GM20431 (cell line): ENCODE measurements at regions not wholly inside any gene's neighbourhood (a gene's known extent, or its start where the extent isn't known, plus 50 kb on each side); places are given as distances from the start of the nearest gene placed in this dataset.
"Not testable (repeated sequence)": the region's sequence is repeated elsewhere in the genome, so short reads cannot be mapped to it uniquely, and the experiment has no call there.

Experiments
- in situ Hi-C: fragments of 300-500 bp; cut with MseI, MboI; formaldehyde crosslinking; loops from one replicate; pipeline ENCODE4 v1.15.0; 2020; ENCODE audit warnings: low sequenced_read_pairs; ENCODE audit not compliant: unreplicated experiment

DNA sequence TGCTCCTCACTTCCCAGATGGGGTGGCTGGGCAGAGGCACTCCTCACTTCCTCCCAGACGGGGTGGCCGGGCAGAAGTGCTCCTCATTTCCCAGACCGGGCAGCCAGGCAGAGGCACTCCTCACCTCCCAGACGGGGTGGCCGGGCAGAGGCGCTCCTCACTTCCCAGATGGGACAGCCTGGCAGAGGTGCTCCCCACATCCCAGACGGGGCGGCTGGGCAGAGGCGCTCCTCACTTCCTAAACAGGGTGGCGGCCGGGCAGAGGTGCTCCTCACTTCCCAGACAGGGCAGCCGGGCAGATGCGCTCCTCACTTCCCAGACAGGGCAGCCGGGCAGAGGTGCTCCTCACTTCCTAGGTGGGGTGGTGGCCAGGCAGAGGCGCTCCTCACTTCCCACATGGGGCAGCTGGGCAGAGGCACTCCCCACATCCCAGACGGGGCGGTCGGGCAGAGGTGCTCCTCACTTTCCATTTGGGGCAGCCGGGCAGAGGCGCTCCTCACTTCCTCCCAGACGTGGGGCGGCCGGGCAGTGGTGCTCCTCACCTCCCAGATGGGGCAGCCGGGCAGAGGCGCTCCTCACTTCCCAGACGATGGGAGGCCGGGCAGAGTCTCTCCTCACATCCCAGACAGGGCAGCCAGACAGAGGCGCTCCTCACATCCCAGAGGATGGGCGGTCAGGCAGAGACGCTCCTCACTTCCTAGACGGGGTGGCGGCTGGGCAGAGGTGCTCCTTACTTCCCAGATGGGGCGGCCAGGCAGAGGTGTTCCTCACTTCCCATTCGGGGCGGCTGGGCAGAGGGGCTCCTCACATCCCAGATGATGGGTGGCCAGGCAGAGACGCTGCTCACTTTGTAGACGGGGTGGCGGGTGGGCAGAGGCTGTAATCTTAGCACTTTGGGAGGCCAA is 274.5 kb downstream of the LIPI start:
- in situ Hi-C loops, result loop anchor here (25.0 kb wide), 1 partner anchor 101 kb away; no protein-coding TSS in a partner anchor

DNA sequence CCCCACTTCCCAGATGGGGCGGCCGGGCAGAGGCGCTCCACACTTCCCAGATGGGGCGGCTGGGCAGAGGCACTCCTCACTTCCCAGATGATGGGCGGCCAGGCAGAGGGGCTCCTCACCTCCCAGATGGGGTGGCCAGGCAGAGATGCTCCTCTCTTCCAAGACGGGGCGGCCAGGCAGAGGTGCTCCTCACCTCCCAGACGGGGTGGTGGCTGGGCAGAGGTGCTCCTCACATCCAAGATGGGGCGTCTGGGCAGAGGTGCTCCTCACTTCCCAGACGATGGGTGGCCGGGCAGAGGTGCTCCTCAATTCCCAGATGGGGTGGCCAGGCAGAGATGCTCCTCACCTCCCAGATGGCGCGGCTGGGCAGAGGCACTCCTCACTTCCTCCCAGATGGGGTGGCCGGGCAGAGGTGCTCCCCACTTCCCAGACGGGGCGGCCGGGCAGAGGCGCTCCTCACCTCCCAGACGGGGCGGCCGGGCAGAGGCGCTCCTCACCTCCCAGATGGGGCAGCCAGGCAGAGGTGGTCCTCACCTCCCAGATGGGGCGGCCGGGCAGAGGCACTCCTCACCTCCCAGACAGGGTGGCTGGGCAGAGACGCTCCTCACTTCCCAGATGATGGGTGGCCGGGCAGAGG is 275.2 kb downstream of the LIPI start:
- in situ Hi-C loops, result loop anchor here (25.0 kb wide), 1 partner anchor 102 kb away; no protein-coding TSS in a partner anchor

DNA sequence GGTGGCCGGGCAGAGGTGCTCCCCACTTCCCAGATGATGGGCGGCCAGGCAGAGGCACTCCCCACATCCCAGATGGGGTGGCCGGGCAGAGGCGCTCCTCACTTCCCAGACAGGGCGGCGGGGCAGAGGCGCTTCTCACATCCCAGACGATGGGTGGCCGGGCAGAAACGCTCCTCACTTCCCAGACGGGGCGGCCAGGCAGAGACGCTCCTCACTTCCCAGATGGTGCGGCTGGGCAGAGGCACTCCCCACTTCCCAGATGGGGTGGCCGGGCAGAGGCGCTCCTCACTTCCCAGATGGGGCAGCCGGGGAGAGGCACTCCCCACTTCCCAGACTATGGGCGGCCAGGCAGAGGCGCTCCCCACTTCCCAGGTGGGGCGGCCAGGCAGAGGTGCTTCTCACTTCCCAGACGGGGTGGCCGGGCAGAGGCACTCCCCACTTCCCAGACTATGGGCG is 275.8 kb downstream of the LIPI start:
- in situ Hi-C loops, result loop anchor here (25.0 kb wide), 1 partner anchor 102 kb away; no protein-coding TSS in a partner anchor

DNA sequence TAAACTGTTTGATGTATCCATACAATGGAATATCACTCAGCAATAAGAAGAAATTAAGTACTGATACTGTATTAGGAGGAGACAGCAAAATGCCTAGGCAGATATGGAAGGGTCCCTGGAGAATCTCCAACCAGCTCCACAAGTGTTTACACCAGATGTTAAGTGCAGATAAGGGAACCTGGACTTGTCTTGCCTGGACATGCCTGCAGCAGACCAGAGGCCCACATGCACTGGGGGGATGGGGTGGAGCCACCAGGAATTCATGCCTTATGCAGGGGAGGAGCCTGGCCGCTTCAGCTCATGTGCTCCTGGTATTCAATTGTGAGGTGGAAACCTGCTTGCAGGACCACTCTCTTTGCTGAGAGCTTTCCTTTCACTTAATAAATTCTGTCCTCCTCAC is 287.6 kb downstream of the LIPI start:
- in situ Hi-C loops, result not testable (repeated sequence)

DNA sequence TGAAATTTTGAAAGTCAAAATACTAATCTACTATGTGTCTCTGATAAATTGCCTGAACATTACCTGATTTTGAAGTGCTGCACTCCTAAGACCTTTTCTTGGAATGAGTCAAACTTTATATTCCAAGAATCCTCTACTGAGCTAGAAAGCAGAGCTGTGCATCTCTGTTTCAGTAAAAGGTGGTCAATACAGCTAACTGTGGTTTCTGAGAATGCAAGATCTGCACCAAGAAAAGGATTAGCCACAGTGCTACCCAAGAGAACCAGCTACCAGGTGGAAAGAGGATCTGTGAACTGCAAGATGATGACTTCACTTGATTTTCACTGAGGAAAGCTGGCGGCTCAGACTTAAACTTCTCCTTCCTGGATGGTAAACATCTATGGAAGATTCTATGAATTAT is 289.3 kb downstream of the LIPI start:
- in situ Hi-C loops, result not testable (repeated sequence)

DNA sequence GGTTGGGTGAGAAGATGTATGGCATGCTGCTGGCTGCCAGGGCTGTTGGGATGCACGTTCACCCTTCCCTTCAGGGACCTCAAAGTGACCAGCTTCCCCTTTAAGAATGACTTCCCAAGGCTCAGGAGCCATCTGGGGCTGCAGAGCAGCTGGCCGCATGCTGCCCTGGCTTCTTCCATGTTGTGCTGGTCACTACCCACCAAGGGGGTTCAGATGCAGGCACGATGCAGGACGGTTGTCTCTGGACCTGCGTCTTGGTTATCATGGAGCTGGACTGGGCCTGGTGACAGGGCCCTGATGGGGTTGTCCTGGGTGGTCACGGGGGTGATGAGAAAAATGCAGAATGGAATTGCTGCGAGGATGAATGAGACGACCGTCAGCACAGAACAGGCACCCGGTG is 297.8 kb downstream of the POTED start:
- in situ Hi-C loops, result not testable (repeated sequence)

DNA sequence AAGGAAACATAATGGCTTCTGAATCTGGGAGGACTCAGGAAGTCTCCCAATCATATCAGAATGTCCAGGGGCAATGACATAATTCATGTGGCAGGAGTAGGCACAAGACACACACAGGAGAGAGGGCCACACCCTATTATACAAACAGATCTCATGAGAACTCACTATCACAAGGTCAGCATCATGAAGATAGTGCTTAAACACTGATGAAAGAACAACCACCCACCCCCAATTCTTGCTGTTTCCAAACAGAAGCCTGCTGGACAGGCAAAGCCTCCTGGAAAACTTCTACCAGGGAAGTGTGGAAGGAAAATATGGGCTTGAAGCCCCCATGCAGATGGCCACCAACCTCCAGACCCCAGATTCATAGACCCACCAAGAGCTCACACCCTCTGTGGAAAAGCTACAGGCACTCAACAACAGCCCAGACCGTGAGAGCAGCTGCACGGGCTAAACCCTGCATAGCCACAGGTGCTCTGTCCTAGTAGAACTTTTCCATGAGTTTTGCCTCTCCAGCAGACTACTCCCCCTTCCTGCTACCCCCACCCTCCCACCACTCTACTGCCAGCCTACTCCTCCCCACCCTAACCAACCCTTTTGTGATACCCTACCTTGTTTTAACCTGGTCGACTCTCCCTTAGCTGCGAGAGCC is 287.1 kb downstream of the POTED start:
- in situ Hi-C loops, result not testable (repeated sequence)

DNA sequence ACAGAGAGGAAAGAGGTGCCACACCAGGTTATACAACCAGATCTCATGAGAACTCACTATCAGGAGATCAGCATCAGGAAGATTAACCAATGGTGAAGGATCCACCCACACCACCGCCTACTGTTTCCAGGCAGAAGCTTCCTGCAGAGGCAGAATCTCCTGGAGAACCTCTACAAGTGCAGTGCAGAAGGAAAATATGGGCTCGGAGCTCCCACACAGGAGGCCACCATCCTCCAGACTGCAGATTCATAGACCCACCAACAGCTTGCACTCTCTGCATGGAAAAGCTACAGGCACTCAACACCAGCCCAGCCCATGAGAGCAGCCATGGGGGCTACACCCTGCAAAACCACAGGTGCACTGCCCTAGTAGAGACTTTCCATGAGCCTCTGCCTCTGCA is 284.0 kb downstream of the POTED start:
- in situ Hi-C loops, result not testable (repeated sequence)

DNA sequence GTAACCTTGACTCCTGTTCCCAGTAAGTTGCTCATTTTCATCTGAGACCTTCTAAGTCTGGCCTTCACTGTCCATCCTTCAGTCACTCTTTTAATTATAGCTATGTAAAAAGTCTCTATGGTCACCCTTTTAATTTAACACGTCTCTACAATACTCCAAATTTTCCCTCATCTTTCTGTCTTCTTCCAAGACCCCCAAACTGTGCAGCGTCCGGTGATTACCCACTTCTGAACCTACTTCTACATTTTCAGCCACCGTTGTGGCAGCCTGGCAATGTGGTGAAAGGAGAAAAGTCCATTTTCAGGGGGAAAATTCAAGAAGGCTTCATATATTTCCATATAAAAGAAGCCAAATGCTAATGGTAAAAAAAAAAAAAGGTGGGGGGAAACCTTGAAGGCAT is 283.4 kb downstream of the POTED start:
- in situ Hi-C loops, result not testable (repeated sequence)

DNA sequence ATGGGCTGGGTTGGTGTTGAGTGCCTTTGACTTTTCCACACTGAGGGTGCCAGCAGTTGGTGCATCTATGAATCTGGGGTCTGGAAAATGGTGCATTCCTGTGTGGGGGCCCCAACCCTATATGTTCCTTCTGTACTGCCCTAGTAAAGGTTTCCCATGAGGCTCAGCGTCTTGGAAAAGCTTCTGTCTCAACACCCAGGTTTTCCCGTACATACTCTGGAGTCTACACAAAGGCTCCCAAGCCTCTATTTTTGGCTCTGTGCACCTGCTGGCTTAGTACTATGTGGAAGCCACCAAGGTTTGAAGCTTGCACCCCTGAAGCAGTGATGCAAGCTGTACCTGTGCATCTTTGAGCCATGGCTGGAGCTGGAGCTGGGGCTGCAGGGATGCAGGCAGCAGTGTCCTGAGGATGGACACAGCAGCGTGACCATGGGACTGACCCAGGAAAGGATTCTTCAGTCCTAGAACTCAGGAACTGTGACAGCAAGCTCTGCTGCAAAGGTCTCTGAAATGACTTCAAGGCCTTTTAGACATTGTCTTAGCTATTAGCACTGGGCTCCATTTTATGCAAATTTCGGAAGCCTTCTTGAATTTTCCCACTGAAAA is 282.7 kb downstream of the POTED start:
- in situ Hi-C loops, result not testable (repeated sequence)

DNA sequence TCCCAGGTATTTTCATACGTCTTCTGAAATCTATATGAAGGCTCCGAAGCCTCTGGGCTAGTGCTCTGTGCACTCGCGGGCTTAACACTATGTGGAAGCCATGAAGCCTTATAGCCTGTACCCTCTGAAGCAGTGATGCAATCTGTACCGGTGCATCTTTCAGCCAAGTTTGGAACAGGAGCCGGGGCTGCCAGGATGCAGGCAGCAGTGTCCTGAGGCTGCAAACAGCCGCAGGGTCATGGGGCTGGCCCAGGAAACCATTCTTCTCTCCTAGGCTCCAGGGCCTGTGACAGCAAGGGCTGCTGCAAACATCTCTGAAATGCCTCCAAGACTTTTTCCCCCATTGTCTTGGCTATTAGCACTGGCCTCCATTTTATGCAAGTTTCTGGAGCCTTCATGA is 279.6 kb downstream of the POTED start:
- in situ Hi-C loops, result not testable (repeated sequence)

DNA sequence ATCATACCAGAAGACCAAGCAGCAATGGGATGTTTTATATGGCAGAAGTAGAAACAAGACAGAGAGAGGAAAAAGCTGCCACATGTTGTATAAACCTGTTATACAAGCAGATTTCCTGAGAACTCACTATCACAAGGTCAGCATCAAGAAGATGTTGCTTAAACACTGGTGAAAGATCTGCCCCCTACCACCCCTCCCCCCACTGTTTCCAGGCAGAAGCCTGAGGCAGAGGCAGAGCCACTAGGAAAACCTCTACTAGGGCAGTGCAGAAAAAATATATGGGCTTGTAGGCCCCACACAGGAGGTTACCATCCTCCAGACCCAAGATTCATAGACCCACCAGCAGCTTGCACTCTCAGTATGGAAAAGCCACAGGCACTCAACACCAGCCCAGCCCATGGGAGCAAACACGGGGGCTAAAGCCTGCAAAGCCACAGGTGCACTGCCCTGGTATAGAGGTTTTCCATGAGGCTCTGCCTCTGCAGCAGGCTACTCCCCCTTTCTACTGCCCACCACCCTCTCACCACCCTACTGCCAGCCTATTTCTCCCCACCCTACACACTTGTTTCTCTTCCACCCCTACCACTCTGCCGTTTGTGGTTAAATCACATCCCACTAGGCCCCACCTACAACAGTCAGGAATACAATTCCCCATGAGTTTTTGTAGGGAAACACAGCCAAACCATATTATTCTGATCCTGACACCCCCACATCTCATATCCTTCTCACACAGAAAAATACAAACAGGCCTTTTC is 274.2 kb downstream of the POTED start:
- in situ Hi-C loops, result not testable (repeated sequence)

DNA sequence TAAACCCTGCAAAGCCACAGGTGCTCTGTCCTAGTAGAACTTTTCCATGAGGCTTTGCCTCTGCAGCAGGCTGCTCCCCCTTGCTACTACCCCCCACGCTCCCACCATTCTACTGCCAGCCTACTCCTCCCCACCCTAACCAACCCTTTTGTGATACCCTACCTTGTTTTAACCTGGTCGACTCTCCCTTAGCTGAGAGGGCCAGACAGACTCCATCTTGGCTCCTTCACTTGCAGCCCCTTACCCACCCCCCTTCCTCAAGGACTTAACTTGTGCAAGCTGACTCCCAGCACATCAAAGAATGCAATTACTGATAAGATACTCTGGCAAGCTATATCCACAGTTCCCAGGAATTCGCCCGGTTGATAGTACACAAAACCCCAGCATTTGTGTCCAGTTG is 267.9 kb downstream of the POTED start:
- in situ Hi-C loops, result not testable (repeated sequence)

DNA sequence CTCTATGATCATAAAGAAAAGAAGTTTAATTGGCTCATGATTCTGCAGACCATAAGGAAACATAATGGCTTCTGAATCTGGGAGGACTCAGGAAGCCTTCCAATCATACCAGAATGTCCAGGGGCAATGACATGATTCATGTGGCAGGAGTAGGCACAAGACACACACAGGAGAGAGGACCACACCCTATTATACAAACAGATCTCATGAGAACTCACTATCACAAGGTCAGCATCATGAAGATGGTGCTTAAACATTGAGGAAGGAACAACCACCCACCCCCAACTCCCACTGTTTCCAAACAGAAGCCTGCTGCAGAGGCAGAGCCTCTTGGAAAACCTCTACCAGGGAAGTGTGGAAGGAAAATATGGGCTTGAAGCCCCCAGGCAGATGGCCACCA is 267.4 kb downstream of the POTED start:
- in situ Hi-C loops, result not testable (repeated sequence)

DNA sequence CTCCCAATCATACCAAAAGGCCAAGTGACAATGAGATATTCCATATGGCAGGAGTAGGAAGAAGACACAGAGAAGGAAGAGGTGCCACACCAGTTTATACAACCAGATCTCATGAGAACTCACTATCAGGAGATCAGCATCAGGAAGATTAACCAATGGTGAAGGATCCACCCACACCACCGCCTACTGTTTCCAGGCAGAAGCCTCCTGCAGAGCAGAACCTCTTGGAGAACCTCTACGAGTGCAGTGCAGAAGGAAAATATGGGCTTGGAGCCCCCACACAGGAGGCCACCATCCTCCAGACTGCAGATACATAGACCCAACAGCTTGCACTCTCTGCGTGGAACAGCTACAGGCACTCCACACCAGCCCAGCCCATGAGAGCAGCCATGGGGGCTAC is 264.4 kb downstream of the POTED start:
- in situ Hi-C loops, result not testable (repeated sequence)

DNA sequence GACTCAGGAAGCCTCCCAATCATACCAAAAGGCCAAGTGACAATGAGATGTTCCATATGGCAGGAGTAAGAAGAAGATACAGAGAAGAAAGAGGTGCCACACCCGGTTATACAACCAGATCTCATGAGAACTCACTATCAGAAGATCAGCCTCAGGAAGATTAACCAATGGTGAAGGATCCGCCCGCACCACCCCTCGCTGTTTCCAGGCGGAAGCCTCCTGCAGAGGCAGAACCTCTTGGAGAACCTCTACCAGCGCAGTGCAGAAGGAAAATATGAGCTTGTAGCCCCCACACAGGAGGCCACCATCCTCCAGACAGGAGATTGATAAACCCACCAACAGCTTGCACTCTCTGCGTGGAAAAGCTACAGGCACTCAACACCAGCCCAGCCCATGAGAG is 245.1 kb downstream of the POTED start:
- in situ Hi-C loops, result no loop called here

DNA sequence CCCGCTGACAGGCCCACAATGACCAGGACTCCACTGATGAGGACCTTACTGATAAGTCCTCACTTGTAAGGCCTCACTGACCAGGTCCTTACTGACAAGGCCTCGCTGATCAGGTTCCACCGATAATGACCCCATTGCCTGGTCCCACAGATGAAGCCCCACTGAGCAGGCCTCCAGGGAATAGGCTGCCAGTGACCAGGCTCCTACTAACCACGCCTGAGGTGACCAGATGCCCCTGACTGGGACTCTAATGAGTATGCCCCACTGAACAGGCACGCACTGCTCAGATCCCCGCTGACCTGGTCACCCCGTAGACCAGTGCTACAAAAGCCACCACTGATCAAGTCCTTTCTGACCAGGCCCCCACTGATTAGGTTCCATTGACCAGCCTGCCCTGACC is 241.2 kb downstream of the POTED start:
- in situ Hi-C loops, result not testable (repeated sequence)

DNA sequence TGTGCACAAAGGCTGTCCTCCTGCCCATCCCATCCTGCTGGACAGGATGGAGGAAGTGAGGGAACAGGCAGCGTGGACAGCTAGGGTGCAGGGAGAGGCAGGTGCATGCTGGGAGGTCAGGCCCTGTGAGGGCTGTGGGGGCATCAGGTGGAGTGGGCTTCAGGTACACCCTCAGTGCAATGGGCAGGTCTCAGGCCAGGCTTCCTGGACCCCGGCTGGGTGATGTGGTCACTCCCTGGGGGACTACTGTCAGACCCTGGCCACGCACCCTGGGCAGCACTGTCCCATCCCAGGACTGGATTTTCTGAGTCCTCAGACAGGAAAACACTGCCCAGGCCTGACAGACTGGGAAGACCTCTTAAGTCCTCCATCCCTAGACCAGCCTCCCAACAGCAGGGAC is 239.9 kb downstream of the POTED start:
- in situ Hi-C loops, result not testable (repeated sequence)

DNA sequence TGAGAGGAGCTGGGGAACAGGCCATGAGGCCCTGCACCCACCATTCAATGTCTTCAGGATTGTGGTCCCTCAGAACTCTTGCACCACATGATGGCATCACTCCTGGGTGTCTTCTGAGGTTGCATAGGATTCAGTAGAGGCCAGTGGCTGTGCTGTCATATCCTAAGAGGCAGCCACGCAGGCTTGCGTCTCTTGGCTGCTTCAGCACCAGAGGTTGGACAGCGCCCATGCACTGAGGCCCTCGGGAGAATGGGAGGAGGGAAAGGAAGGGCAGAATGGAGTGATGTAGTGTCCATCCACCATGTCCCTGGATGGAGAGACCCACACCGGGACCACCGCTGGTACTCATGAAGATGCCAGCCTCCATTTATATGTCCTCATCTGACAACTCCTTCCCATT is 237.1 kb downstream of the POTED start:
- in situ Hi-C loops, result not testable (repeated sequence)

DNA sequence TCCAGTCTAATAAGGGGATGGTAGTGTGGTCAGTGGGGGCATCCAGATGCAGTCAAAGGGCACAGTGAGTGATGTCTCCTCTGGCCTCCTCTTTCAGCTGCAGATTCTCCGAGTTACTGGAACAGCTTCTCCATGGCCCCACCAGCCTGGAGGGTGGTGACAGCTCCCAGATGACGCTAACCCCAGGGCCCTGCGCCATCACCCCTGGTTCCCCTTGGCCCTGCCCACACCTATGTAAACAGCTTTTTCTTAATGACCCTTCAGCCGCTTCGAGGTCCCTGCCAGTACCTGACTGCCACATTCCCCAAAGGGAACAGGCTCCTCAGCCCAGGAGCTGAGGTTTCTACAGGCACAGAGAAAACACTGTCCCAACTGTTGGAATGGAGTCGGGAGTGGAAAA is 235.0 kb downstream of the POTED start:
- in situ Hi-C loops, result not testable (repeated sequence)
